GM21526 (cell line): ENCODE measurements at regions not wholly inside any gene's neighbourhood (a gene's known extent, or its start where the extent isn't known, plus 50 kb on each side); places are given as distances from the start of the nearest gene placed in this dataset.

ENCODE experiments used
- ATAC-seq: cut with Tn5 transposase; IDR thresholded peaks from one replicate; pipeline ENCODE4 v1.9.1; 2021; ENCODE audit warnings: moderate library complexity; ENCODE audit not compliant: unreplicated experiment, low FRiP score

- no peak for ATAC-seq
These were observed 94.7 kb upstream of the SLC25A13 start for GRCh38 chr7:96416599-96416998.

DNA sequence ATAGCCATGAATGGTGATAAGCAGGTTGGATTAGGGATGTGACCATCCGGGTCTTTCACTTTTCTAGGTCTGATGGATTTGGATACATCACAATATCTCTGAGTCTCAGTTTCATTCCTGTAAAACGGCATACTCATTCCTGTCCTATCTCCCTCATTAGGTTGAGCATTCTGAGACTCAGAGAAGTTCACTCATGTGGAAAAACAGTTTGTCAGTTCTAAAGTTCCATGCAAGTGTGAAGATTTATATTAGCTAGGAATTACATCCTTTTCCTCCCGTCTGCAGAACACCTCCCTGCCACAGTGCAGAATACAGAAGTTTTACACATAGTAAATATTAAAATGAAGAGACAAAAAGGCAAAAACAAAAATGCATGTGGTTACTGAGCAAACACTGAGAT lies 94.2 kb upstream of the SLC25A13 start:
- ATAC-seq, result no peak

GRCh38 chr7:96415293-96415940 lies 93.5 kb upstream of the SLC25A13 start:
- ATAC-seq, result no peak

DNA sequence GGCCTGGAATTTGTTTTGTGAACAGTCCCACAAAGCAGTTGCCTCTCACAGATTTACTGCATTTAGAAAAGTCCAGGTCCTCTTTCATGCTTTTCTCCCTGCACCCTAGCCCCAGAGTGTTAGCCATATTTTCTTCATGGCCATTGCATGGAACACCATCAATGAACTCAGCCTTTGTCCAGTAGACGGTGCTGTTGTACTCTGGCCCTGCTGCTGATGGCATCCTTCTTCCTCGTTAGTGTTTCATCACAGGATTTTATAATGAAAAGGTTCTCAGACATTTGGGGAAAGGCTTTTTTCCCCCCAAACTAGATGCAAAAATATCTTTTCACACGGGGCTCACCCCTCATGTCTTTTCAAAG lies 93.0 kb upstream of the SLC25A13 start:
- ATAC-seq, result no peak

- no peak for ATAC-seq
These were observed 88.4 kb upstream of the SLC25A13 start for GRCh38 chr7:96410126-96410839.

- ATAC-seq, result no peak
These were observed 87.0 kb upstream of the SLC25A13 start for GRCh38 chr7:96408881-96409280.

- ATAC-seq, result no peak
These were observed 85.5 kb upstream of the SLC25A13 start for GRCh38 chr7:96407427-96407826.

DNA sequence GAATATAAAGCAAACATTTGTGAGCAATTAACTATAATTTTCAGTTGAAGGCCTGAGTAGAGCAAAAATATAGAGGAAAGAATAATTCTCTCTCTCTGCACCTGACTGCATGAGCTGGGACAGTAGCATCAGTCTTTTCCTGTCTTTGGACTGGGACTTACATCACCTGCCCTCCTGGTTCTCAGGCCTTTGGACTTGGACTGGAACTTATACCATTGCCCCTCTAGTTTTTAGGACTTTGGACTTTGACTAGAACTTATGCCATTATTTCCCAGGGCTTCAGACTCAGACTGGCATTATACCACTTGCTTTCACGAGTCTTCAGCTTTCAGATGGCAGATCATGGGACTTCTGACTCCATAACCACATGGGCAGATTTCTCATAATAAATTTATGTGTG lies 81.0 kb upstream of the SLC25A13 start:
- no peak for ATAC-seq

DNA sequence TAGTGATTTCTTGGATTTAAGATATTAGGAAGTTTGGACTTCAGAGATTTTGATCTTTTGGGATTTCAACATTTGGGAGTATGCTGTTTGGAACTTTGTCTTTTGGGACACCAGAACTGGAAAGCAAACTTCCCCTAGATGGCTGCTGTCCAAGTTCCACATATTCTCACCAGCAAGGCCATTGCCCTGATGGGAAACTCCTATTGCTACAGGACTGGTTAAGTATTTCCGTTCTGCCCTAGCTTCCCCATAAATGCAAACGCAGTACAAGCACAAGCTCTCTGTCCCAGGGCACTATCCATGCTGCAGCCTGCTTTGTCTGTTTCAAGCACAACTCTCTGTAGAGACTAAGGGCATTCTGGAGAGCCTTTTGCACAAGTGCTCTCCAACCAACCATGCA lies 79.3 kb upstream of the SLC25A13 start:
- ATAC-seq, result no peak

GRCh38 chr7:96400518-96400917 lies 78.6 kb upstream of the SLC25A13 start:
- no peak for ATAC-seq

- no peak for ATAC-seq
These were observed 78.1 kb upstream of the SLC25A13 start for GRCh38 chr7:96400001-96400400.

DNA sequence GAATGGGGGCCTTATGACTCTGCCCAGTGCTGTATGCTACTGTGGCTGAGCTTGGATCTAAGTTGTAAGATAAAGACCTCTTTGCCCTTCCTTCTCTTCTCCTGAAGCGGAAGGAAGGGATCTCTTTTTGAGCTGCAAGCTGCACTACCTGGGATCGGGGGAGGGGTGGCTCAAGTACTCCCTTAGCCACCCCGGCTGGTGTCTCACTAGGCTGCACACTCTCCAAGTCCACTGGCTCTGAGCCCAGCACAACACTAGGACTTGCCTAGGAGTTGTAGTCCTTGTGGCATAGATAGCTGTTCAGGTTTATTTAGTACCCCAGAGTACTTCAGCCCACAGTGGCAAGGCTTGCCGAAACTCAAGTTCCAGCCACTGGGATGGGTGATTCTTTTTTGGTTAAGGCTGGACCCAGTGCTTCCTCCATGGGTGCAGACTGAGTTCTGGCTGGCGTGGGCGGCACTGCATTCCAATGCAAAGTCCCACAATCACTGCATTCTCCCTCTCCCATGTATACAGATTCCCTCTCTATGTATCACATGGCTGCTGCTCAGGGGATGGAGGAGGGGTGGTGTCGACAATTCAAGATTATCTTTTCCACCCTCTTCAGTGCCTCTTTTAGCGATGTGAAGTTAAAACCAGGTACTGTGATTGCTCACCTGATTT lies 76.2 kb upstream of the SLC25A13 start:
- no peak for ATAC-seq

- ATAC-seq, result no peak
These were observed 66.9 kb upstream of the SLC25A13 start for GRCh38 chr7:96388620-96389383.

DNA sequence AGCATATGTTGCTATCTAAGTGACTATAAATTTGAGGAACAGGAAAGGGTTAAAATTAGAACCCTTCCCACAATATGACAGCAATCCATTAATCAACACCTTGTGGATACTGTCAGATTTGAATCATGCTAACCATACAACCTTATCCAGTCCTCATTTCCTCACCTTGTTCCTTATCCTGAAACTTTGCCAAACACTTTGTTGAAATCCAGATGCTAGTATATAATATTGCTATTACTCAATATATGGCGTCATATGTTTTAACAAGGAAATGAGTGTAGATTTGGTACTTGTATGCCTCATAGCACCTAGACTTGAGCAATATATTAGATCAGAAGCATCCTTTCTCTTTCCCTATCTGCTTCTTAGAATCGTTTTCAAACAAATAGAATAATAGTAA lies 66.3 kb upstream of the SLC25A13 start:
- ATAC-seq, result no peak

DNA sequence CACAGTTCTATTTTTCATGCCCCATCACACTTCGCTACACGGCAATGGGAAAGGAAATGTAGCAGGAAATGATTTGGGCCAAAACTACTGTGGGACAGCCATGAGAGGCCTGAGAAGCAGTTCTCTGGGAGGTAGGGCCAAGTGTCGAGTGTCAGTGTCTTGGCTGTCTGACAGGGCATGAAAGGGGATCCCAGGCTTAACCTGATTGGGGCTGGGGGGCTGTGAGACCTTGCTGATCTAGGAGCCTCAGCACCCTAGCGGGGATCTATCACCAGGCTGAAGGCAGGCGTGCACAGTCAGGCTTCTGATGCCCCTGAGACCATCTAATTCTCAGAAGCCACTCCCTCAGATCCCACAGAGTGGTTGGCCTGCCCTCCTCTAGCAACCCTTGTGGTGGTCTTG lies 58.2 kb upstream of the SLC25A13 start:
- no peak for ATAC-seq

GRCh38 chr7:96377399-96377798 lies 55.5 kb upstream of the SLC25A13 start:
- no peak for ATAC-seq
